Fibroblast of the aortic adventitia (primary cell): ENCODE measurements at regions not wholly inside any gene's neighbourhood (a gene's known extent, or its start where the extent isn't known, plus 50 kb on each side); places are given as distances from the start of the nearest gene placed in this dataset.

Experiments used
- DNase-seq: peaks from one replicate; pipeline ENCODE4 v3.0.0-alpha.2; 2010; ENCODE audit warnings: low read depth
- H3K4me3 ChIP-seq: 2 replicates; pipeline ENCODE4 v1.5.1; 2011; ENCODE audit warnings: low read depth, mild to moderate bottlenecking, control low read depth, low read length, moderate library complexity
- CTCF ChIP-seq: IDR thresholded peaks from 2 replicates; pipeline ENCODE4 v1.5.1; 2011; ENCODE audit warnings: mild to moderate bottlenecking, low read length, control low read depth, inconsistent platforms; ENCODE audit not compliant: insufficient read depth

DNA sequence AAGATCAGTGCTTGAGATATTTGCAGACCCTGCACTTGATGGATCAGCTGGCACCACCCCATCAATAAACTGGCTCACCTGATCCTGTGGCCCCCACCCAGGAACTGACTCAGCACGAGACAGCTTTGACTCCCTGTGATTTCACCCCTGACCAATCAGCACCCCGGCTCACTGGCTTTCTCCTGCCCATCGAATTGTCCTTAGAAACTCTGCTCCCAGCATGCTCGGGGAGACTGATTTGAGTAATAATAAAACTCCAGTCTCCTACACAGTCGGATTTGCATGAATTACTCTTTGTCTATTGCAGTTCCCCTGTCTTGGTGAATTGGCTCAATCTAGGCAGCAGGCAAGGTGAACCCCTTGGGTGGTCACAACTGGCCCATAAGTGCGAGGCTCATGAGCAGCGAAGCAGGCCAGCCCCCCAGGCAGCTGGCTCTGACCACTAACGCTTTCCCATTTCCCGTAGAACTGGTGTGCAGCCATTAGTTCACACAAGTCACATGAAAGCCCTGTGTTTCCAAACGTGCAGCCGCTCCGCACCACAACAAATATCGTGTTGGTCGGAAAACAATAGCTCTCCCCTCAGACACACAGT is 79.6 kb downstream of the RSPH3 start:
- no peak overlapping the region for H3K4me3 ChIP-seq
- no peak for TF ChIP-seq CTCF
- no peak for DNase-seq

GRCh38 chr6:158919865-158920264 is 80.1 kb downstream of the RSPH3 start:
- DNase-seq, result no peak
- H3K4me3 ChIP-seq, result no peak overlapping the region
- no peak for TF ChIP-seq CTCF

DNA sequence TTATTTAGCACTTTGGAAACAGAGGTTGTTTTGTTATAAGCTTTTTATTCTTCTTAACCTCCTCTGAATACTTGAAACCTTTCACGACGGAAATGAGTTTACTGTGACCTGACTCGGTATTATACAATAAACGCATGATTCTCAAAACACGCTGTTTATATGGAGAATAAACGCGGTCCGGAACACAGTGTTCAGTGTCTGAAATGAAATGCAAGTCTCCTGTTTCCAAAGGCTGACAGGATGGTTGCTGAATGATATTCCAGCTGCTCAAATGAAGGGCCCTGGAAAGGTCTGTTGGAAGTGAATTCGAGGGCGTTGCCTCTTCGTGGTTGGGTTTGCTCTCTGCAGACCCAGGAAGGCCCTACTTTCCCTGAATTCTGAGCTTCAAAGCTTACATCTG is 83.4 kb downstream of the RSPH3 start:
- no peak for DNase-seq
- TF ChIP-seq CTCF, result no peak
- H3K4me3 ChIP-seq, result no peak overlapping the region

GRCh38 chr6:158914923-158915322 is 85.1 kb downstream of the RSPH3 start:
- no peak overlapping the region for H3K4me3 ChIP-seq
- no peak for DNase-seq
- no peak for TF ChIP-seq CTCF

DNA sequence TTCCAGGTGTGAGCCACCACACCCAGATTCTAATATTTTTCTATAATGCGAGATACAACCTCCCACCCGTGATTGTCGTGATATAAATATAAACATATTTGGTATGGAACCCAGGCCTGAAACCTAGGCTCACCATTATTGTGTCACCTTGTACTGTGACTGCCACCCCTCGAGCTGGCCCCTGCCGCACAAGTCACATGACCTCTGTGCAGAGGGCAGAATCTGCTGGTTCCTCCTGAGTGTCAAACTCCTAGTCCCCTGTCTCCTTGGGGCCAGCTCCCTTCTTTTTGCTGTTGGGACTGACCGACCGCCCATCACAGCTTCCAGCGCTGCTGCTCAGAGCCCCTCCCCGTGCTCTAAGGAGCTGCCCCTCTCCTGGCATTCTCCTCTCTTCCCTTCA is 86.4 kb downstream of the RSPH3 start:
- no peak for DNase-seq
- no peak overlapping the region for H3K4me3 ChIP-seq
- no peak for TF ChIP-seq CTCF

GRCh38 chr6:158912655-158913054 is 87.3 kb downstream of the RSPH3 start:
- no peak for TF ChIP-seq CTCF
- no peak overlapping the region for H3K4me3 ChIP-seq
- no peak for DNase-seq
